ENCODE measurements at regions not wholly inside any gene's neighbourhood (a gene's known extent, or its start where the extent isn't known, plus 50 kb on each side); places are given as distances from the start of the nearest gene placed in this dataset.

- TF ChIP-seq, protein P1, sequence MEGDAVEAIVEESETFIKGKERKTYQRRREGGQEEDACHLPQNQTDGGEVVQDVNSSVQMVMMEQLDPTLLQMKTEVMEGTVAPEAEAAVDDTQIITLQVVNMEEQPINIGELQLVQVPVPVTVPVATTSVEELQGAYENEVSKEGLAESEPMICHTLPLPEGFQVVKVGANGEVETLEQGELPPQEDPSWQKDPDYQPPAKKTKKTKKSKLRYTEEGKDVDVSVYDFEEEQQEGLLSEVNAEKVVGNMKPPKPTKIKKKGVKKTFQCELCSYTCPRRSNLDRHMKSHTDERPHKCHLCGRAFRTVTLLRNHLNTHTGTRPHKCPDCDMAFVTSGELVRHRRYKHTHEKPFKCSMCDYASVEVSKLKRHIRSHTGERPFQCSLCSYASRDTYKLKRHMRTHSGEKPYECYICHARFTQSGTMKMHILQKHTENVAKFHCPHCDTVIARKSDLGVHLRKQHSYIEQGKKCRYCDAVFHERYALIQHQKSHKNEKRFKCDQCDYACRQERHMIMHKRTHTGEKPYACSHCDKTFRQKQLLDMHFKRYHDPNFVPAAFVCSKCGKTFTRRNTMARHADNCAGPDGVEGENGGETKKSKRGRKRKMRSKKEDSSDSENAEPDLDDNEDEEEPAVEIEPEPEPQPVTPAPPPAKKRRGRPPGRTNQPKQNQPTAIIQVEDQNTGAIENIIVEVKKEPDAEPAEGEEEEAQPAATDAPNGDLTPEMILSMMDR (IDR thresholded peaks at IDR 0.05) = no peak
- TF ChIP-seq POLR2A (IDR thresholded peaks at IDR 0.05) = no peak
Observed at GRCh38 chr3:176855213-176855612, 342.1 kb downstream of the TBL1XR1 start.

Data from Peyer's patch (tissue), 4 donors.